ENCODE measurements at regions not wholly inside any gene's neighbourhood (a gene's known extent, or its start where the extent isn't known, plus 50 kb on each side); places are given as distances from the start of the nearest gene placed in this dataset.

DNA sequence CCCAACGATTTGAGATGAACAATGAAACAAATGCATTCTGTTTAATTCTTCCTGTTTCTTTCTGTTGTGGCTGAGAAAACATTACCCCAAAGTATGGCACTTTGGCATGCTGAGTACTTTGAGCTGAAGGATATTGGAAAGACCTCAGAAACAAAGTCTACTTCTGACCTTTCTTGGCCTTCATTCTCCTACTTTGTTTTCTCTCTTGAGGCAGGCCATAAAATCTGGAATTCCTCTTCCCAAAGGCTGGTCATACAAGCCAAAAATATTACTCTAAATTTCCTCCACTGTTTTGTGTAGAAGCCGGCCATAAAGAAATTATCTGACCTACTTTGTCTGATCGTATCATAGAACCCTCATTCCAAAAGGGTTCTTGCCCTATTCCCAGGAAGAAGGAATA lies 1048.2 kb downstream of the TECRL start:
- Histone ChIP-seq H3K36me3 (ENCODE audit: control insufficient read depth, low read length) (no peaks in the 10 kb centered on the region), H3K4me2 (ENCODE audit: low read length) (no peak overlapping the region), H3K4me3 (ENCODE audit: low read length) (no peak overlapping the region), H3K9me3 (ENCODE audit: control insufficient read depth, insufficient read depth, low read length) (no peaks in the 10 kb centered on the region), H3K79me2 (ENCODE audit: control insufficient read depth, low read length) (no peaks in the 10 kb centered on the region), H3K4me1 (ENCODE audit: control insufficient read depth, low read length) (no peaks in the 10 kb centered on the region), H3K27ac (ENCODE audit: low read depth, low read length) (no peak overlapping the region), H3K27me3 (ENCODE audit: control insufficient read depth, low read length) (no peaks in the 10 kb centered on the region), H3K9me2 (replicated peaks; ENCODE audit: control insufficient read depth, low read length) (no peaks in the 10 kb centered on the region), H4K20me1 (ENCODE audit: control insufficient read depth, insufficient read depth, low read depth, low read length) (no peaks in the 10 kb centered on the region), H3F3A (ENCODE audit: control insufficient read depth, insufficient read depth) (no peaks in the 10 kb centered on the region)
- TF ChIP-seq, protein P1, sequence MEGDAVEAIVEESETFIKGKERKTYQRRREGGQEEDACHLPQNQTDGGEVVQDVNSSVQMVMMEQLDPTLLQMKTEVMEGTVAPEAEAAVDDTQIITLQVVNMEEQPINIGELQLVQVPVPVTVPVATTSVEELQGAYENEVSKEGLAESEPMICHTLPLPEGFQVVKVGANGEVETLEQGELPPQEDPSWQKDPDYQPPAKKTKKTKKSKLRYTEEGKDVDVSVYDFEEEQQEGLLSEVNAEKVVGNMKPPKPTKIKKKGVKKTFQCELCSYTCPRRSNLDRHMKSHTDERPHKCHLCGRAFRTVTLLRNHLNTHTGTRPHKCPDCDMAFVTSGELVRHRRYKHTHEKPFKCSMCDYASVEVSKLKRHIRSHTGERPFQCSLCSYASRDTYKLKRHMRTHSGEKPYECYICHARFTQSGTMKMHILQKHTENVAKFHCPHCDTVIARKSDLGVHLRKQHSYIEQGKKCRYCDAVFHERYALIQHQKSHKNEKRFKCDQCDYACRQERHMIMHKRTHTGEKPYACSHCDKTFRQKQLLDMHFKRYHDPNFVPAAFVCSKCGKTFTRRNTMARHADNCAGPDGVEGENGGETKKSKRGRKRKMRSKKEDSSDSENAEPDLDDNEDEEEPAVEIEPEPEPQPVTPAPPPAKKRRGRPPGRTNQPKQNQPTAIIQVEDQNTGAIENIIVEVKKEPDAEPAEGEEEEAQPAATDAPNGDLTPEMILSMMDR (IDR thresholded peaks at IDR 0.05; ENCODE audit: low read depth, low read length, poor library complexity, severe bottlenecking), result no peak

GRCh38 chr4:63349674-63350025 lies 1059.6 kb downstream of the TECRL start:
- no peak for TF ChIP-seq EZH2phosphoT487 (IDR thresholded peaks at IDR 0.05; ENCODE audit: borderline replicate concordance, low read length)
- TF ChIP-seq, protein P1 (IDR thresholded peaks at IDR 0.05; ENCODE audit: low read depth, low read length, poor library complexity, severe bottlenecking), result no peak
- Histone ChIP-seq H3K4me3 (ENCODE audit: low read length) (no peak overlapping the region), H3K4me1 (ENCODE audit: control insufficient read depth, low read length) (no peaks in the 10 kb centered on the region), H4K20me1 (ENCODE audit: control insufficient read depth, insufficient read depth, low read depth, low read length) (no peaks in the 10 kb centered on the region), H3K4me2 (ENCODE audit: low read length) (no peak overlapping the region), H3K27me3 (ENCODE audit: control insufficient read depth, low read length) (no peaks in the 10 kb centered on the region), H3K9me2 (replicated peaks; ENCODE audit: control insufficient read depth, low read length) (no peaks in the 10 kb centered on the region), H3K79me2 (ENCODE audit: control insufficient read depth, low read length) (no peaks in the 10 kb centered on the region), H3F3A (ENCODE audit: control insufficient read depth, insufficient read depth) (no peaks in the 10 kb centered on the region), H3K36me3 (ENCODE audit: control insufficient read depth, low read length) (no peaks in the 10 kb centered on the region), H3K9me3 (ENCODE audit: control insufficient read depth, insufficient read depth, low read length) (peaks cover 5% of the 10 kb centered on the region), H3K27ac (ENCODE audit: low read depth, low read length) (no peak overlapping the region)

- Histone ChIP-seq H3K4me2 (ENCODE audit: low read length) (no peak overlapping the region), H3K27ac (ENCODE audit: low read depth, low read length) (no peak overlapping the region), H3K27me3 (ENCODE audit: control insufficient read depth, low read length) (no peaks in the 10 kb centered on the region), H3K36me3 (ENCODE audit: control insufficient read depth, low read length) (no peaks in the 10 kb centered on the region), H3K79me2 (ENCODE audit: control insufficient read depth, low read length) (no peaks in the 10 kb centered on the region), H3K4me3 (ENCODE audit: low read length) (no peak overlapping the region), H4K20me1 (ENCODE audit: control insufficient read depth, insufficient read depth, low read depth, low read length) (no peaks in the 10 kb centered on the region), H3K9me2 (replicated peaks; ENCODE audit: control insufficient read depth, low read length) (no peaks in the 10 kb centered on the region), H3K9me3 (ENCODE audit: control insufficient read depth, insufficient read depth, low read length) (peaks cover 5% of the 10 kb centered on the region), H3K4me1 (ENCODE audit: control insufficient read depth, low read length) (no peaks in the 10 kb centered on the region), H3F3A (ENCODE audit: control insufficient read depth, insufficient read depth) (no peaks in the 10 kb centered on the region)
- TF ChIP-seq, protein P1 (IDR thresholded peaks at IDR 0.05; ENCODE audit: low read depth, low read length, poor library complexity, severe bottlenecking), result no peak
- TF ChIP-seq EZH2phosphoT487 (IDR thresholded peaks at IDR 0.05; ENCODE audit: borderline replicate concordance, low read length), result no peak
Measured at GRCh38 chr4:63348735-63349673, 1060.2 kb downstream of the TECRL start.

Data from DOHH2 (cell line).